Liver (tissue), 8 donors: ENCODE measurements at regions not wholly inside any gene's neighbourhood (a gene's known extent, or its start where the extent isn't known, plus 50 kb on each side); places are given as distances from the start of the nearest gene placed in this dataset.

Experiments used
- DNase-seq: peaks from one replicate; pipeline ENCODE4 v3.0.0-alpha.2; 2017; ENCODE audit warnings: low spot score
- H3K27ac ChIP-seq, 2 donors: one replicate each; pipeline ENCODE4 v1.7.0; 2013; ENCODE audit warnings: inconsistent platforms in 2 of 2, low read length in 2 of 2, control low read depth in 1 of 2, low read depth in 1 of 2, mild to moderate bottlenecking in 1 of 2
- H3K27me3 ChIP-seq, 4 donors: one replicate each; pipeline versions ENCODE4 v1.6.1 to v1.7.0; 2013; ENCODE audit warnings: low read length in 3 of 4, inconsistent platforms in 1 of 4, mild to moderate bottlenecking in 1 of 4, moderate library complexity in 1 of 4; ENCODE audit not compliant: control insufficient read depth in 4 of 4, insufficient read depth in 4 of 4
- H3K36me3 ChIP-seq, 4 donors: one replicate each; pipeline versions ENCODE4 v1.6.1 to v1.7.0; 2013; ENCODE audit warnings: low read length in 3 of 4, mild to moderate bottlenecking in 3 of 4, low read depth in 1 of 4, moderate library complexity in 1 of 4; ENCODE audit not compliant: control insufficient read depth in 4 of 4, insufficient read depth in 3 of 4
- H3K4me1 ChIP-seq, 4 donors: one replicate each; pipeline versions ENCODE4 v1.6.1 to v1.7.0; 2013; ENCODE audit warnings: low read length in 3 of 4, mild to moderate bottlenecking in 3 of 4, moderate library complexity in 1 of 4; ENCODE audit not compliant: control insufficient read depth in 4 of 4, insufficient read depth in 4 of 4
- H3K4me3 ChIP-seq, 3 donors: one replicate each; pipeline versions ENCODE4 v1.6.1 to v1.7.0; 2013; ENCODE audit warnings: low read length in 3 of 3, control low read depth in 1 of 3, low read depth in 1 of 3, mild to moderate bottlenecking in 1 of 3
- H3K9ac ChIP-seq, 2 donors: one replicate each; pipeline ENCODE4 v1.7.0; 2013; ENCODE audit warnings: low read length in 2 of 2, mild to moderate bottlenecking in 2 of 2, moderate library complexity in 2 of 2, control low read depth in 1 of 2, low read depth in 1 of 2
- H3K9me3 ChIP-seq, 4 donors: one replicate each; pipeline versions ENCODE4 v1.6.1 to v1.7.0; 2013; ENCODE audit warnings: low read length in 3 of 4; ENCODE audit not compliant: control insufficient read depth in 4 of 4
- EGR1 ChIP-seq, 2 donors: IDR thresholded peaks; 2 replicates each; pipeline ENCODE4 v1.6.1; 2016 to 2018; ENCODE audit warnings: antibody characterized with exemption in 2 of 2, low read depth in 2 of 2
- FOXA1 ChIP-seq: IDR thresholded peaks from 2 replicates; pipeline ENCODE4 v1.6.1; 2016; ENCODE audit warnings: antibody characterized with exemption
- FOXA2 ChIP-seq: IDR thresholded peaks from 2 replicates; pipeline ENCODE4 v1.6.1; 2016; ENCODE audit warnings: antibody characterized with exemption
- GABPA ChIP-seq, 2 donors: IDR thresholded peaks in 1 of 2; conservative IDR thresholded peaks in 1 of 2; 2 replicates each; pipeline ENCODE4 v1.6.1; 2016; ENCODE audit warnings: antibody characterized with exemption in 2 of 2, mild to moderate bottlenecking in 1 of 2, moderate library complexity in 1 of 2
- HNF4G ChIP-seq: IDR thresholded peaks from 2 replicates; pipeline ENCODE4 v1.6.1; 2016; ENCODE audit warnings: antibody characterized with exemption
- JUND ChIP-seq, 2 donors: IDR thresholded peaks; 2 replicates each; pipeline ENCODE4 v1.6.1; 2016; ENCODE audit warnings: antibody characterized with exemption in 2 of 2
- NR2F2 ChIP-seq: IDR thresholded peaks from 2 replicates; pipeline ENCODE4 v1.6.1; 2016; ENCODE audit warnings: antibody characterized with exemption
- RXRA ChIP-seq, 2 donors: IDR thresholded peaks; 2 replicates each; pipeline ENCODE4 v1.6.1; 2017 to 2018; ENCODE audit warnings: antibody characterized with exemption in 2 of 2, mild to moderate bottlenecking in 1 of 2
- SP1 ChIP-seq: IDR thresholded peaks from 2 replicates; pipeline ENCODE4 v1.6.1; 2018; ENCODE audit warnings: antibody characterized with exemption, mild to moderate bottlenecking
- TAF1 ChIP-seq: conservative IDR thresholded peaks from 2 replicates; pipeline ENCODE4 v1.6.1; 2016; ENCODE audit warnings: antibody characterized with exemption, mild to moderate bottlenecking
- YY1 ChIP-seq: IDR thresholded peaks from 2 replicates; pipeline ENCODE4 v1.6.1; 2016; ENCODE audit warnings: antibody characterized with exemption, mild to moderate bottlenecking
- WGBS: extraction: QIAGEN DNeasy Blood & Tissue Kit; methylation state at CpG from one replicate; pipeline ENCODE4 v1.1.7; 2013; 5-methylcytosine and 5-hydroxymethylcytosine counted together
- TF ChIP-seq, protein P1 (sequence below): IDR thresholded peaks from 2 replicates; pipeline ENCODE4 v1.6.1; 2016; ENCODE audit warnings: antibody characterized with exemption
- TF ChIP-seq, protein P2 (sequence below): fragments of 150-350 bp; IDR thresholded peaks from 2 replicates; pipeline ENCODE4 v1.5.1; 2017; ENCODE audit warnings: improper control_type of control experiment, low read depth, low read length; ENCODE audit not compliant: missing input control
- TF ChIP-seq, protein P3 (sequence below): IDR thresholded peaks from 2 replicates; pipeline ENCODE4 v1.6.1; 2016; ENCODE audit warnings: antibody characterized with exemption
- TF ChIP-seq, protein P4 (sequence below): IDR thresholded peaks from 2 replicates; pipeline ENCODE4 v1.6.1; 2016; ENCODE audit warnings: antibody characterized with exemption, mild to moderate bottlenecking
- TF ChIP-seq, protein P5 (sequence below): IDR thresholded peaks from 2 replicates; pipeline ENCODE4 v1.6.1; 2016; ENCODE audit warnings: antibody characterized with exemption
- donor health status: healthy.
- donor health status: healthy.
- donor health status: healthy.
- donor health status: healthy.
- donor health status: healthy.

DNA sequence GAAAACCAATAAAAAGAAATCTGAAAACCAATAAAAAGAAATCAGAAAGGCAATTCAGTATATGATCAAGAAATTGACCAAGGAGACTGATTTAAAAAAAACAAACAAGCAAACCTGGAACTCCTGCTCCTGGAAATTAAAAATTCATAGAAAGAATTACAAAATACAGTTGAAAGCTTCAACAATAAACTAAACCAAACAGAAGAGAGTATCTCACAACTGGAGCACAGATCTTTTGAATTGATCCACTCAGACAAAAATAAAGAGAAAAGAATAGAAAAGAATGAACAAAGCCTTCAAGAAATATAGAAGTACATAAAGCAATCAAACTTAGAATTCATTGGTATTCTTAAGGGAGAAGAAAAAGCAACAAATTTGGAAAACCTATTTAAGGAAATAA is 271.4 kb downstream of the MBNL1 start:
- no peak overlapping the region for H3K4me3 ChIP-seq
- H3K4me1 ChIP-seq = no peaks in the 10 kb centered on the region
- H3K36me3 ChIP-seq = no peaks in the 10 kb centered on the region
- TF ChIP-seq SP1 = no peak
- no peak for TF ChIP-seq FOXA1
- TF ChIP-seq JUND (IDR thresholded peaks at IDR 0.05) = no peak
- no peak for TF ChIP-seq EGR1 (IDR thresholded peaks at IDR 0.05; ENCODE audit: low read depth in 2 of 2)
- DNase-seq = no peak
- peaks cover 0 to 7% (median 1%) of the 10 kb centered on the region in 4 donors for H3K9me3 ChIP-seq
- H3K9ac ChIP-seq = no peak overlapping the region
- H3K27me3 ChIP-seq = no peaks in the 10 kb centered on the region
- H3K27ac ChIP-seq = no peak overlapping the region

DNA sequence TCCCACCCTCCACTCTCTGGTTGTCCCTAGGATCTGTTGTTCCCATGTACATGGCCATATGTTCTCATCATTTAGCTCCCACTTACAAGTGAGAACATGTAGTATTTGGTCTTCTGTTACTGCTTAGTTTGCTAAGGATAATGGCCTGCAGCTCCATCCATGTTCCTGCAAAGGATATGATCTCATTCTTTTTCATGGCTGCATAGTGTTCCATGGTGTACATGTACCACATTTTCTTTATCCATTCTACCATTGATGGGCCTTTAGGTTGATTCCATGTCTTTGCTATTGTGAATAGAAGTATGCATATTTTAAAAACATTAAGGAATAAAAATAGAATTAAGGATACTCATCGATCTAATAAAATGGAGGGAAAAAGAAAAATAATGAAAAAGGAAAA is 278.4 kb downstream of the MBNL1 start:
- Histone ChIP-seq H3K4me3 (no peak overlapping the region), H3K9ac (no peak overlapping the region), H3K27me3 (no peaks in the 10 kb centered on the region), H3K36me3 (no peaks in the 10 kb centered on the region), H3K27ac (no peak overlapping the region), H3K4me1 (no peaks in the 10 kb centered on the region), H3K9me3 (peaks cover 0 to 5% (median 0%) of the 10 kb centered on the region in 4 donors)
- WGBS = 98% methylated on average over 1 of the region's 1 CpG
- DNase-seq = no peak
- TF ChIP-seq EGR1 (IDR thresholded peaks at IDR 0.05; ENCODE audit: low read depth in 2 of 2) (no peak), HNF4G (no peak), JUND (IDR thresholded peaks at IDR 0.05) (no peak), NR2F2 (no peak), TAF1 (no peak), FOXA2 (no peak), GABPA (IDR thresholded peaks at IDR 0.05 in 1 of 2, conservative IDR thresholded peaks at IDR 0.05 in 1 of 2) (no peak), RXRA (IDR thresholded peaks at IDR 0.05) (no peak), YY1 (no peak)
- TF ChIP-seq, protein P1, sequence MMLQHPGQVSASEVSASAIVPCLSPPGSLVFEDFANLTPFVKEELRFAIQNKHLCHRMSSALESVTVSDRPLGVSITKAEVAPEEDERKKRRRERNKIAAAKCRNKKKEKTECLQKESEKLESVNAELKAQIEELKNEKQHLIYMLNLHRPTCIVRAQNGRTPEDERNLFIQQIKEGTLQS = no peak
- TF ChIP-seq, protein P2, sequence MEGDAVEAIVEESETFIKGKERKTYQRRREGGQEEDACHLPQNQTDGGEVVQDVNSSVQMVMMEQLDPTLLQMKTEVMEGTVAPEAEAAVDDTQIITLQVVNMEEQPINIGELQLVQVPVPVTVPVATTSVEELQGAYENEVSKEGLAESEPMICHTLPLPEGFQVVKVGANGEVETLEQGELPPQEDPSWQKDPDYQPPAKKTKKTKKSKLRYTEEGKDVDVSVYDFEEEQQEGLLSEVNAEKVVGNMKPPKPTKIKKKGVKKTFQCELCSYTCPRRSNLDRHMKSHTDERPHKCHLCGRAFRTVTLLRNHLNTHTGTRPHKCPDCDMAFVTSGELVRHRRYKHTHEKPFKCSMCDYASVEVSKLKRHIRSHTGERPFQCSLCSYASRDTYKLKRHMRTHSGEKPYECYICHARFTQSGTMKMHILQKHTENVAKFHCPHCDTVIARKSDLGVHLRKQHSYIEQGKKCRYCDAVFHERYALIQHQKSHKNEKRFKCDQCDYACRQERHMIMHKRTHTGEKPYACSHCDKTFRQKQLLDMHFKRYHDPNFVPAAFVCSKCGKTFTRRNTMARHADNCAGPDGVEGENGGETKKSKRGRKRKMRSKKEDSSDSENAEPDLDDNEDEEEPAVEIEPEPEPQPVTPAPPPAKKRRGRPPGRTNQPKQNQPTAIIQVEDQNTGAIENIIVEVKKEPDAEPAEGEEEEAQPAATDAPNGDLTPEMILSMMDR = no peak
- TF ChIP-seq, protein P3, sequence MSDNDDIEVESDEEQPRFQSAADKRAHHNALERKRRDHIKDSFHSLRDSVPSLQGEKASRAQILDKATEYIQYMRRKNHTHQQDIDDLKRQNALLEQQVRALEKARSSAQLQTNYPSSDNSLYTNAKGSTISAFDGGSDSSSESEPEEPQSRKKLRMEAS = no peak
- TF ChIP-seq, protein P4, sequence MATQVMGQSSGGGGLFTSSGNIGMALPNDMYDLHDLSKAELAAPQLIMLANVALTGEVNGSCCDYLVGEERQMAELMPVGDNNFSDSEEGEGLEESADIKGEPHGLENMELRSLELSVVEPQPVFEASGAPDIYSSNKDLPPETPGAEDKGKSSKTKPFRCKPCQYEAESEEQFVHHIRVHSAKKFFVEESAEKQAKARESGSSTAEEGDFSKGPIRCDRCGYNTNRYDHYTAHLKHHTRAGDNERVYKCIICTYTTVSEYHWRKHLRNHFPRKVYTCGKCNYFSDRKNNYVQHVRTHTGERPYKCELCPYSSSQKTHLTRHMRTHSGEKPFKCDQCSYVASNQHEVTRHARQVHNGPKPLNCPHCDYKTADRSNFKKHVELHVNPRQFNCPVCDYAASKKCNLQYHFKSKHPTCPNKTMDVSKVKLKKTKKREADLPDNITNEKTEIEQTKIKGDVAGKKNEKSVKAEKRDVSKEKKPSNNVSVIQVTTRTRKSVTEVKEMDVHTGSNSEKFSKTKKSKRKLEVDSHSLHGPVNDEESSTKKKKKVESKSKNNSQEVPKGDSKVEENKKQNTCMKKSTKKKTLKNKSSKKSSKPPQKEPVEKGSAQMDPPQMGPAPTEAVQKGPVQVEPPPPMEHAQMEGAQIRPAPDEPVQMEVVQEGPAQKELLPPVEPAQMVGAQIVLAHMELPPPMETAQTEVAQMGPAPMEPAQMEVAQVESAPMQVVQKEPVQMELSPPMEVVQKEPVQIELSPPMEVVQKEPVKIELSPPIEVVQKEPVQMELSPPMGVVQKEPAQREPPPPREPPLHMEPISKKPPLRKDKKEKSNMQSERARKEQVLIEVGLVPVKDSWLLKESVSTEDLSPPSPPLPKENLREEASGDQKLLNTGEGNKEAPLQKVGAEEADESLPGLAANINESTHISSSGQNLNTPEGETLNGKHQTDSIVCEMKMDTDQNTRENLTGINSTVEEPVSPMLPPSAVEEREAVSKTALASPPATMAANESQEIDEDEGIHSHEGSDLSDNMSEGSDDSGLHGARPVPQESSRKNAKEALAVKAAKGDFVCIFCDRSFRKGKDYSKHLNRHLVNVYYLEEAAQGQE = no peak
- TF ChIP-seq, protein P5, sequence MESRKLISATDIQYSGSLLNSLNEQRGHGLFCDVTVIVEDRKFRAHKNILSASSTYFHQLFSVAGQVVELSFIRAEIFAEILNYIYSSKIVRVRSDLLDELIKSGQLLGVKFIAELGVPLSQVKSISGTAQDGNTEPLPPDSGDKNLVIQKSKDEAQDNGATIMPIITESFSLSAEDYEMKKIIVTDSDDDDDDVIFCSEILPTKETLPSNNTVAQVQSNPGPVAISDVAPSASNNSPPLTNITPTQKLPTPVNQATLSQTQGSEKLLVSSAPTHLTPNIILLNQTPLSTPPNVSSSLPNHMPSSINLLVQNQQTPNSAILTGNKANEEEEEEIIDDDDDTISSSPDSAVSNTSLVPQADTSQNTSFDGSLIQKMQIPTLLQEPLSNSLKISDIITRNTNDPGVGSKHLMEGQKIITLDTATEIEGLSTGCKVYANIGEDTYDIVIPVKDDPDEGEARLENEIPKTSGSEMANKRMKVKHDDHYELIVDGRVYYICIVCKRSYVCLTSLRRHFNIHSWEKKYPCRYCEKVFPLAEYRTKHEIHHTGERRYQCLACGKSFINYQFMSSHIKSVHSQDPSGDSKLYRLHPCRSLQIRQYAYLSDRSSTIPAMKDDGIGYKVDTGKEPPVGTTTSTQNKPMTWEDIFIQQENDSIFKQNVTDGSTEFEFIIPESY = no peak
